SK-N-MC (cell line): ENCODE measurements at regions not wholly inside any gene's neighbourhood (a gene's known extent, or its start where the extent isn't known, plus 50 kb on each side); places are given as distances from the start of the nearest gene placed in this dataset.

Experiments
- EZH2 ChIP-seq: fragments of 200-600 bp; sonication (generic); IDR thresholded peaks from one replicate; pipeline ENCODE4 v1.6.1; 2017; ENCODE audit warnings: antibody characterized with exemption
- FOXP2 ChIP-seq: optimal IDR thresholded peaks from 2 replicates; pipeline ENCODE3; 2011; ENCODE audit warnings: mild to moderate bottlenecking, moderate library complexity; ENCODE audit not compliant: insufficient read depth; ENCODE audit errors: extremely low read length, control extremely low read depth
- POLR2AphosphoS5 ChIP-seq: IDR thresholded peaks from 2 replicates; pipeline ENCODE4 v1.6.1; 2012; ENCODE audit warnings: mild to moderate bottlenecking, low read depth, low read length, borderline replicate concordance

GRCh38 chr2:19807346-19807745 is 94.4 kb downstream of the TTC32 start:
- TF ChIP-seq POLR2AphosphoS5 (no peak), EZH2 (no peak), FOXP2 (no peak)
